ENCODE measurements at regions not wholly inside any gene's neighbourhood (a gene's known extent, or its start where the extent isn't known, plus 50 kb on each side); places are given as distances from the start of the nearest gene placed in this dataset.

- no peak for TF ChIP-seq GABPA (IDR thresholded peaks at IDR 0.05; ENCODE audit: low read depth)
- no peak for TF ChIP-seq CTCF (IDR thresholded peaks at IDR 0.05; ENCODE audit: insufficient read depth, low read length)
- no peak for TF ChIP-seq POLR2AphosphoS5 (IDR thresholded peaks at IDR 0.05; ENCODE audit: low read depth)
- TF ChIP-seq REST (IDR thresholded peaks at IDR 0.05; ENCODE audit: insufficient replicate concordance, low read depth), result no peak
Observed at GRCh38 chr1:87598429-87598828, 269.7 kb downstream of the LMO4 start.

Measured in HL-60 (cell line).